SK-N-SH (cell line): ENCODE measurements at regions not wholly inside any gene's neighbourhood (a gene's known extent, or its start where the extent isn't known, plus 50 kb on each side); places are given as distances from the start of the nearest gene placed in this dataset.

Source experiments
- CTCF ChIA-PET: fragments of 300-600, 350-600 bp; formaldehyde crosslinking; extraction: SDS; loops from one replicate; lab custom pipeline; 2021; lab: Yijun Ruan, JAX
- POLR2A ChIA-PET: fragments of 350-600 bp; sonication (Branson Sonifier 250); formaldehyde crosslinking; extraction: SDS; loops from one replicate; lab custom pipeline; 2020; ENCODE audit warnings: antibody characterized with exemption, inconsistent platforms; lab: Yijun Ruan, JAX
- DNase-seq: peaks from one replicate; pipeline ENCODE4 v3.0.0; 2012
- H2AFZ ChIP-seq: fragments of 200-600 bp; sonication (generic); 2 replicates; pipeline ENCODE4 v1.8.1; 2016; ENCODE audit warnings: antibody characterized with exemption, mild to moderate bottlenecking, low read depth
- H3F3A ChIP-seq: fragments of 200-600 bp; sonication (generic); replicated peaks from 2 replicates; pipeline ENCODE3; 2016; ENCODE audit warnings: antibody characterized with exemption, mild to moderate bottlenecking; ENCODE audit not compliant: insufficient read depth
- H3K27ac ChIP-seq, 2 experiments: fragments of 200-500 bp in 1 of 2; fragments of 200-600 bp in 1 of 2; sonication (Bioruptor generic) in 1 of 2; sonication (generic), shearing (Covaris generic) in 1 of 2; 2 replicates each; pipeline versions ENCODE4 v1.5.1 to v1.6.1; 2014 to 2016; ENCODE audit warnings: low read depth in 2 of 2, inconsistent platforms in 1 of 2, low read length in 1 of 2, mild to moderate bottlenecking in 1 of 2, mixed read lengths in 1 of 2
- H3K27me3 ChIP-seq: fragments of 200-600 bp; sonication (generic), shearing (Covaris generic); 2 replicates; pipeline ENCODE4 v1.6.1; 2016; ENCODE audit warnings: mixed run types; ENCODE audit not compliant: insufficient read depth
- H3K36me3 ChIP-seq, 2 experiments: fragments of 200-500 bp in 1 of 2; fragments of 200-600 bp in 1 of 2; sonication (Bioruptor generic) in 1 of 2; sonication (generic) in 1 of 2; replicated peaks in 1 of 2; 2 replicates each; pipeline versions ENCODE3 to v1.5.1; 2014 to 2016; ENCODE audit warnings: low read length in 1 of 2, mild to moderate bottlenecking in 1 of 2; ENCODE audit not compliant: insufficient read depth in 2 of 2, control insufficient read depth in 1 of 2
- H3K4me1 ChIP-seq, 2 experiments: fragments of 200-500 bp in 1 of 2; fragments of 200-600 bp in 1 of 2; sonication (Bioruptor generic) in 1 of 2; sonication (generic), shearing (Covaris generic) in 1 of 2; 2 replicates each; pipeline versions ENCODE4 v1.5.1 to v1.6.1; 2014 to 2016; ENCODE audit warnings: low read depth in 1 of 2, low read length in 1 of 2, mixed run types in 1 of 2; ENCODE audit not compliant: insufficient read depth in 2 of 2, control insufficient read depth in 1 of 2
- H3K4me2 ChIP-seq: fragments of 200-600 bp; sonication (generic), shearing (Covaris generic); 2 replicates; pipeline ENCODE4 v1.6.1; 2017; ENCODE audit warnings: mixed run types
- H3K4me3 ChIP-seq, 2 experiments: fragments of 200-500 bp in 1 of 2; fragments of 200-600 bp in 1 of 2; sonication (Bioruptor generic) in 1 of 2; sonication (generic), shearing (Covaris generic) in 1 of 2; 2 replicates each; pipeline versions ENCODE4 v1.5.1 to v1.8.1; 2014 to 2016; ENCODE audit warnings: low read depth in 2 of 2, inconsistent platforms in 1 of 2, low read length in 1 of 2, mild to moderate bottlenecking in 1 of 2, mixed read lengths in 1 of 2, moderate library complexity in 1 of 2
- H3K79me2 ChIP-seq: fragments of 200-600 bp; sonication (generic); 2 replicates; pipeline ENCODE4 v1.8.1; 2017; ENCODE audit warnings: mild to moderate bottlenecking; ENCODE audit not compliant: insufficient read depth
- H3K9ac ChIP-seq: fragments of 200-600 bp; sonication (generic); 2 replicates; pipeline ENCODE4 v1.6.1; 2017; ENCODE audit warnings: mixed run types
- H3K9me2 ChIP-seq: fragments of 200-600 bp; sonication (generic); 2 replicates; pipeline ENCODE4 v1.6.1; 2017; ENCODE audit warnings: mixed run types
- H3K9me3 ChIP-seq: fragments of 200-600 bp; sonication (generic); 2 replicates; pipeline ENCODE4 v1.6.1; 2017; ENCODE audit warnings: mixed run types, mild to moderate bottlenecking, moderate library complexity
- H4K20me1 ChIP-seq: fragments of 200-600 bp; sonication (generic); 2 replicates; pipeline ENCODE4 v1.6.1; 2017; ENCODE audit warnings: mild to moderate bottlenecking, mixed run types; ENCODE audit not compliant: insufficient read depth
- CHD2 ChIP-seq: fragments of 150-350 bp; IDR thresholded peaks from 2 replicates; pipeline ENCODE4 v1.6.1; 2018; ENCODE audit warnings: low read length; ENCODE audit not compliant: partially characterized antibody
- ELF1 ChIP-seq: IDR thresholded peaks from 2 replicates; pipeline ENCODE4 v1.4.0; 2012
- EZH2phosphoT487 ChIP-seq: fragments of 200-600 bp; sonication (generic); IDR thresholded peaks from 2 replicates; pipeline ENCODE4 v1.6.1; 2017; ENCODE audit warnings: low read depth, mixed run types, mild to moderate bottlenecking, antibody characterized with exemption, moderate library complexity, borderline replicate concordance
- FOSL2 ChIP-seq: IDR thresholded peaks from 2 replicates; pipeline ENCODE4 v1.4.0; 2012; ENCODE audit warnings: low read depth, mild to moderate bottlenecking, moderate library complexity, borderline replicate concordance
- FOXJ3 ChIP-seq: sonication (generic); formaldehyde crosslinking; IDR thresholded peaks from 2 replicates; pipeline ENCODE4 v1.5.1; 2020; ENCODE audit warnings: mild to moderate bottlenecking, missing genetic modification reagents
- FOXM1 ChIP-seq: IDR thresholded peaks from 2 replicates; pipeline ENCODE4 v1.4.0; 2012; ENCODE audit warnings: low read depth, mild to moderate bottlenecking
- JUND ChIP-seq: IDR thresholded peaks from 2 replicates; pipeline ENCODE4 v1.4.0; 2012
- MAX ChIP-seq: IDR thresholded peaks from 2 replicates; pipeline ENCODE4 v1.4.0; 2012; ENCODE audit warnings: low read depth
- MEF2A ChIP-seq: IDR thresholded peaks from 2 replicates; pipeline ENCODE4 v1.4.0; 2012; ENCODE audit warnings: low read depth, borderline replicate concordance
- NFIC ChIP-seq: IDR thresholded peaks from 2 replicates; pipeline ENCODE4 v1.4.0; 2012; ENCODE audit warnings: borderline replicate concordance
- NRF1 ChIP-seq: IDR thresholded peaks from 2 replicates; pipeline ENCODE4 v1.6.1; 2012; ENCODE audit warnings: low read depth, mild to moderate bottlenecking, low read length
- PBX3 ChIP-seq: IDR thresholded peaks from 2 replicates; pipeline ENCODE4; 2012
- RCOR1 ChIP-seq: fragments of 150-350 bp; IDR thresholded peaks from 2 replicates; pipeline ENCODE4 v1.6.1; 2017; ENCODE audit warnings: antibody characterized with exemption, low read length
- RFX5 ChIP-seq: IDR thresholded peaks from 2 replicates; pipeline ENCODE4 v1.6.1; 2012; ENCODE audit warnings: mild to moderate bottlenecking, improper control_type of control experiment, low read length
- TEAD4 ChIP-seq: IDR thresholded peaks from 2 replicates; pipeline ENCODE4 v1.4.0; 2012; ENCODE audit warnings: mild to moderate bottlenecking, borderline replicate concordance; ENCODE audit not compliant: insufficient read depth
- YY1 ChIP-seq: IDR thresholded peaks from 2 replicates; pipeline ENCODE4 v1.4.0; 2012; ENCODE audit warnings: low read depth, mild to moderate bottlenecking
- WGBS: methylation state at CpG from one replicate; pipeline ENCODE4 v1.1.6; 2017; ENCODE audit warnings: low lambda C conversion rate; 5-methylcytosine and 5-hydroxymethylcytosine counted together
- TF ChIP-seq, protein P1 (sequence below): IDR thresholded peaks from 2 replicates; pipeline ENCODE4 v1.4.0; 2012; ENCODE audit warnings: low read depth, borderline replicate concordance
- TF ChIP-seq, protein P2 (sequence below): IDR thresholded peaks from 2 replicates; pipeline ENCODE4 v1.4.0; 2012; ENCODE audit warnings: low read depth, borderline replicate concordance
- TF ChIP-seq, protein P3 (sequence below): fragments of 150-350 bp; IDR thresholded peaks from 2 replicates; pipeline ENCODE4 v1.6.1; 2016; ENCODE audit warnings: mild to moderate bottlenecking, low read depth, low read length
- TF ChIP-seq, protein P4 (sequence below): fragments of 150-350 bp; IDR thresholded peaks from 2 replicates; pipeline ENCODE4 v1.6.1; 2017; ENCODE audit warnings: antibody characterized with exemption, low read length, low read depth, borderline replicate concordance

DNA sequence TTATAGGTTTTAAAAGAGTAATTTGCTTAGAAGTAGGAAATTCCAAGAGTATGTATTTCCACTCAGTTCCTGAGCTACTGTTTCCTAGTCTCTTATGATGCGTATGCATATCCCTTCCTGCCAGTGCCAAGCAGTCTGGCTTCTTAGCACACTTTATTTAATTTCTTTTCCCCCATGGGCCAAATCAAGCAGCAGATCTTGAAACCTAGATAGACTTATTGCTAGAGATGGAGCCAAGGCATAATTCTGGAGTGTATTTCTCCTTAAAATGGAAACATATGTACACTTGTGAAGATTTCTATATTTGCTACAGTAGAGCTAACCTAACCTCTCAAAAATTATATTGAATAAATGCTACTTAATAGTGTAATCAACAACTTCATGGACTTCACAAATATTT is 2337.6 kb downstream of the PCDH7 start:
- DNase-seq = no peak
- Histone ChIP-seq H3K9me2 (no peaks in the 10 kb centered on the region), H3K27ac (no peak overlapping the region), H3K9me3 (no peaks in the 10 kb centered on the region), H3K9ac (no peak overlapping the region), H2AFZ (no peak overlapping the region), H4K20me1 (no peaks in the 10 kb centered on the region), H3K79me2 (no peaks in the 10 kb centered on the region), H3F3A (no peaks in the 10 kb centered on the region), H3K4me2 (no peak overlapping the region), H3K36me3 (no peaks in the 10 kb centered on the region), H3K4me3 (no peak overlapping the region), H3K4me1 (no peaks in the 10 kb centered on the region; a peak in 1 of 4 replicates), H3K27me3 (no peaks in the 10 kb centered on the region)
- ChIA-PET CTCF (interaction anchor here (1.3 kb wide), 1 partner anchor 46 kb away, joined by 3 read pairs; no protein-coding TSS in a partner anchor), POLR2A (no interaction called here)
- WGBS = 29% methylated on average over 1 of the region's 1 CpG
- TF ChIP-seq ELF1 = no peak
- TF ChIP-seq, protein P1, sequence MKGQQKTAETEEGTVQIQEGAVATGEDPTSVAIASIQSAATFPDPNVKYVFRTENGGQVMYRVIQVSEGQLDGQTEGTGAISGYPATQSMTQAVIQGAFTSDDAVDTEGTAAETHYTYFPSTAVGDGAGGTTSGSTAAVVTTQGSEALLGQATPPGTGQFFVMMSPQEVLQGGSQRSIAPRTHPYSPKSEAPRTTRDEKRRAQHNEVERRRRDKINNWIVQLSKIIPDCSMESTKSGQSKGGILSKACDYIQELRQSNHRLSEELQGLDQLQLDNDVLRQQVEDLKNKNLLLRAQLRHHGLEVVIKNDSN = no peak
- TF ChIP-seq, protein P2, sequence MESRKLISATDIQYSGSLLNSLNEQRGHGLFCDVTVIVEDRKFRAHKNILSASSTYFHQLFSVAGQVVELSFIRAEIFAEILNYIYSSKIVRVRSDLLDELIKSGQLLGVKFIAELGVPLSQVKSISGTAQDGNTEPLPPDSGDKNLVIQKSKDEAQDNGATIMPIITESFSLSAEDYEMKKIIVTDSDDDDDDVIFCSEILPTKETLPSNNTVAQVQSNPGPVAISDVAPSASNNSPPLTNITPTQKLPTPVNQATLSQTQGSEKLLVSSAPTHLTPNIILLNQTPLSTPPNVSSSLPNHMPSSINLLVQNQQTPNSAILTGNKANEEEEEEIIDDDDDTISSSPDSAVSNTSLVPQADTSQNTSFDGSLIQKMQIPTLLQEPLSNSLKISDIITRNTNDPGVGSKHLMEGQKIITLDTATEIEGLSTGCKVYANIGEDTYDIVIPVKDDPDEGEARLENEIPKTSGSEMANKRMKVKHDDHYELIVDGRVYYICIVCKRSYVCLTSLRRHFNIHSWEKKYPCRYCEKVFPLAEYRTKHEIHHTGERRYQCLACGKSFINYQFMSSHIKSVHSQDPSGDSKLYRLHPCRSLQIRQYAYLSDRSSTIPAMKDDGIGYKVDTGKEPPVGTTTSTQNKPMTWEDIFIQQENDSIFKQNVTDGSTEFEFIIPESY = no peak
- no peak for TF ChIP-seq MEF2A
- TF ChIP-seq EZH2phosphoT487 = no peak
- no peak for TF ChIP-seq NFIC
- TF ChIP-seq RFX5 = no peak
- no peak for TF ChIP-seq NRF1
- no peak for TF ChIP-seq JUND
- TF ChIP-seq, protein P3, sequence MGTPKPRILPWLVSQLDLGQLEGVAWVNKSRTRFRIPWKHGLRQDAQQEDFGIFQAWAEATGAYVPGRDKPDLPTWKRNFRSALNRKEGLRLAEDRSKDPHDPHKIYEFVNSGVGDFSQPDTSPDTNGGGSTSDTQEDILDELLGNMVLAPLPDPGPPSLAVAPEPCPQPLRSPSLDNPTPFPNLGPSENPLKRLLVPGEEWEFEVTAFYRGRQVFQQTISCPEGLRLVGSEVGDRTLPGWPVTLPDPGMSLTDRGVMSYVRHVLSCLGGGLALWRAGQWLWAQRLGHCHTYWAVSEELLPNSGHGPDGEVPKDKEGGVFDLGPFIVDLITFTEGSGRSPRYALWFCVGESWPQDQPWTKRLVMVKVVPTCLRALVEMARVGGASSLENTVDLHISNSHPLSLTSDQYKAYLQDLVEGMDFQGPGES = no peak
- no peak for TF ChIP-seq YY1

DNA sequence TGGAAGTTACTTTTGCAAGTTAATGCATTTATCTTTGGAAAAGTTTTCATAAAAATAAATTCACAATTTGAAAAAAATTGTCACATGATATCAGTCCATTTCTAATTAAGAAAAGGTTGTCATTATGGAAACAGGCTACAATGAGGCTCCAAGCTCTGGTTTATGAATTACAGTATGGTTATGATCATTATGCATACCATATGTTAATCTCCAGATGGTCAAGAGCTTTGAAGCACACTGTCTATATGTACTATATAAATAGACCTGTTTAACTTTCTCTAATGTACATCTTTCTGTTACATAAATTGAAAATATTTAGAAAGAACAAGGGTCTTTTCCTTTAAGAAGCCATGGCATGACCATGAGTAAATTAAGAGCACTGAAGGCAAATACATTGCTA is 2338.8 kb downstream of the PCDH7 start:
- H3K27ac ChIP-seq = no peak overlapping the region
- no peaks in the 10 kb centered on the region for H3K27me3 ChIP-seq
- no peak for DNase-seq
- H3K79me2 ChIP-seq = no peaks in the 10 kb centered on the region
- CTCF ChIA-PET = no interaction called here
- no peaks in the 10 kb centered on the region for H3K36me3 ChIP-seq
- H2AFZ ChIP-seq = no peak overlapping the region
- H3K9ac ChIP-seq = no peak overlapping the region
- H3F3A ChIP-seq = peaks cover 5% of the 10 kb centered on the region
- no peak overlapping the region for H3K4me3 ChIP-seq
- no peaks in the 10 kb centered on the region for H3K9me3 ChIP-seq
- POLR2A ChIA-PET = no interaction called here
- no peaks in the 10 kb centered on the region for H4K20me1 ChIP-seq
- peaks cover 0 to 7% of the 10 kb centered on the region in 2 experiments; a peak in 2 of 4 replicates for H3K4me1 ChIP-seq
- no peaks in the 10 kb centered on the region for H3K9me2 ChIP-seq
- no peak overlapping the region for H3K4me2 ChIP-seq
- TF ChIP-seq RCOR1 = no peak
- no peak for TF ChIP-seq MAX
- no peak for TF ChIP-seq YY1
- TF ChIP-seq, protein P3 = no peak
- TF ChIP-seq FOXM1 = no peak
- TF ChIP-seq CHD2 = no peak
- TF ChIP-seq, protein P4, sequence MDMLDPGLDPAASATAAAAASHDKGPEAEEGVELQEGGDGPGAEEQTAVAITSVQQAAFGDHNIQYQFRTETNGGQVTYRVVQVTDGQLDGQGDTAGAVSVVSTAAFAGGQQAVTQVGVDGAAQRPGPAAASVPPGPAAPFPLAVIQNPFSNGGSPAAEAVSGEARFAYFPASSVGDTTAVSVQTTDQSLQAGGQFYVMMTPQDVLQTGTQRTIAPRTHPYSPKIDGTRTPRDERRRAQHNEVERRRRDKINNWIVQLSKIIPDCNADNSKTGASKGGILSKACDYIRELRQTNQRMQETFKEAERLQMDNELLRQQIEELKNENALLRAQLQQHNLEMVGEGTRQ = no peak
- TF ChIP-seq FOXJ3 (CRISPR knock-in tag) = no peak
- TF ChIP-seq FOSL2 = no peak
- no peak for TF ChIP-seq NFIC
- no peak for TF ChIP-seq TEAD4
- TF ChIP-seq PBX3 = no peak
- no peak for TF ChIP-seq RFX5
